NB4 (cell line): ENCODE measurements at regions not wholly inside any gene's neighbourhood (a gene's known extent, or its start where the extent isn't known, plus 50 kb on each side); places are given as distances from the start of the nearest gene placed in this dataset.

Experiments
- POLR2A ChIP-seq: IDR thresholded peaks from 2 replicates; pipeline ENCODE4 v1.6.1; 2011; ENCODE audit warnings: mild to moderate bottlenecking; ENCODE audit not compliant: insufficient read length; ENCODE audit errors: extremely low read depth
- TF ChIP-seq, protein P1 (sequence below): IDR thresholded peaks from 2 replicates; pipeline ENCODE4 v1.6.1; 2011; ENCODE audit warnings: low read depth, low read length
- TF ChIP-seq, protein P2 (sequence below): IDR thresholded peaks from one replicate; pipeline ENCODE4 v1.5.1; 2012; ENCODE audit warnings: low read depth, low read length

DNA sequence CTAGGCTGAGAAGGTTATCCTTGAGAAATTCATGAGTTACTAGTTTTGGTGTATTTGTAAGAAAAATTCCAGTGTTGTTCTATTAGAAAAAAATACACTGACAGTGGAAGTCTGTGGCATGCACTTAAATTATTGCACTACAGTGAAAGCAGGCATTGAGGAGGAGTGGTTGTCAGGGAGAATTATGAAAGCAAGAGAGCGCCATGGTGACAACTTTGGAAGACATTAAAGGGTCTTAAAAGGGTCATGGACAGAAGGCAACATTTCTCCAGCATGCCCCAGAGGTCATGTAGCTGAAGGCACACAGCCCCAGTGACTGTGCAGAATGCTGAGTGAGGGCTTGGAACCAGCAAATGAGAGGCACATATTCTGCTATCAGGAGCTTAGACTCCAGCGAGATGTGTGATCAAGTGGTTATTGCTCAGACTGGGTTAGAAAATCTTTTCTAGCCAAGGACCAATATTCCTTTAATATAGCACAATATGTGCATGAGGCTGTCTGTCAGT is 292.7 kb downstream of the OLFM4 start:
- TF ChIP-seq, protein P1, sequence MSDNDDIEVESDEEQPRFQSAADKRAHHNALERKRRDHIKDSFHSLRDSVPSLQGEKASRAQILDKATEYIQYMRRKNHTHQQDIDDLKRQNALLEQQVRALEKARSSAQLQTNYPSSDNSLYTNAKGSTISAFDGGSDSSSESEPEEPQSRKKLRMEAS, result no peak
- TF ChIP-seq, protein P2, sequence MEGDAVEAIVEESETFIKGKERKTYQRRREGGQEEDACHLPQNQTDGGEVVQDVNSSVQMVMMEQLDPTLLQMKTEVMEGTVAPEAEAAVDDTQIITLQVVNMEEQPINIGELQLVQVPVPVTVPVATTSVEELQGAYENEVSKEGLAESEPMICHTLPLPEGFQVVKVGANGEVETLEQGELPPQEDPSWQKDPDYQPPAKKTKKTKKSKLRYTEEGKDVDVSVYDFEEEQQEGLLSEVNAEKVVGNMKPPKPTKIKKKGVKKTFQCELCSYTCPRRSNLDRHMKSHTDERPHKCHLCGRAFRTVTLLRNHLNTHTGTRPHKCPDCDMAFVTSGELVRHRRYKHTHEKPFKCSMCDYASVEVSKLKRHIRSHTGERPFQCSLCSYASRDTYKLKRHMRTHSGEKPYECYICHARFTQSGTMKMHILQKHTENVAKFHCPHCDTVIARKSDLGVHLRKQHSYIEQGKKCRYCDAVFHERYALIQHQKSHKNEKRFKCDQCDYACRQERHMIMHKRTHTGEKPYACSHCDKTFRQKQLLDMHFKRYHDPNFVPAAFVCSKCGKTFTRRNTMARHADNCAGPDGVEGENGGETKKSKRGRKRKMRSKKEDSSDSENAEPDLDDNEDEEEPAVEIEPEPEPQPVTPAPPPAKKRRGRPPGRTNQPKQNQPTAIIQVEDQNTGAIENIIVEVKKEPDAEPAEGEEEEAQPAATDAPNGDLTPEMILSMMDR, result no peak
- TF ChIP-seq POLR2A, result no peak
